ENCODE measurements at regions not wholly inside any gene's neighbourhood (a gene's known extent, or its start where the extent isn't known, plus 50 kb on each side); places are given as distances from the start of the nearest gene placed in this dataset.

GRCh38 chrX:4935401-4935800 is 1222.0 kb upstream of the PRKX start:
- TF ChIP-seq EZH2 (IDR thresholded peaks at IDR 0.05; ENCODE audit: low read length, unreplicated experiment) (no peak), CTCF (conservative IDR thresholded peaks at IDR 0.05; ENCODE audit: low read depth, low read length) (no peak), EZH2phosphoT487 (IDR thresholded peaks at IDR 0.05; ENCODE audit: borderline replicate concordance, low read length) (no peak)

GRCh38 chrX:4932790-4933189 is 1219.3 kb upstream of the PRKX start:
- H2AFZ ChIP-seq (ENCODE audit: low read length) = 0 out of 2 replicates have a peak overlapping the region, but pooled peaks have one; percentile 25
- H3K79me2 ChIP-seq (ENCODE audit: low read length) = no peaks in the 10 kb centered on the region
- peak overlapping the region; percentile 72 for H3K4me2 ChIP-seq (ENCODE audit: low read length)
- no TSS peak for BruUV-seq (replicated peaks)
- H3F3A ChIP-seq (ENCODE audit: low read length, unreplicated experiment) = no peaks in the 10 kb centered on the region
- H3K27ac ChIP-seq (ENCODE audit: low read length) = peak overlapping the region; percentile 70
- TF ChIP-seq CTCF (conservative IDR thresholded peaks at IDR 0.05; ENCODE audit: low read depth, low read length) = no peak
- no peak for TF ChIP-seq EZH2phosphoT487 (IDR thresholded peaks at IDR 0.05; ENCODE audit: borderline replicate concordance, low read length)
- TF ChIP-seq EZH2 (IDR thresholded peaks at IDR 0.05; ENCODE audit: low read length, unreplicated experiment) = no peak
- peaks cover 33% of the 10 kb centered on the region for H3K4me1 ChIP-seq (ENCODE audit: insufficient read depth, low read length)
- no peak overlapping the region for H3K4me3 ChIP-seq (ENCODE audit: low read length)
- no peaks in the 10 kb centered on the region for H4K20me1 ChIP-seq (ENCODE audit: low read length)
- H3K27me3 ChIP-seq (ENCODE audit: low read length) = no peaks in the 10 kb centered on the region
- CTCF ChIA-PET = no interaction called here
- ATAC-seq (peak; percentile 82), DNase-seq (peak; percentile 79)
- H3K9me2 ChIP-seq (replicated peaks; ENCODE audit: low read length) = no peaks in the 10 kb centered on the region
- no peaks in the 10 kb centered on the region for H3K9me3 ChIP-seq (ENCODE audit: low read length)
- no peaks in the 10 kb centered on the region for H3K36me3 ChIP-seq (ENCODE audit: low read depth, low read length)
- intact Hi-C loops (cut with micrococcal nuclease) = no loop called here
- POLR2A ChIA-PET (ENCODE audit: unreplicated experiment) = no interaction called here
- H3K9ac ChIP-seq (ENCODE audit: low read length) = no peak overlapping the region

More at GRCh38 chrX:4935401-4935800, 1222.0 kb upstream of the PRKX start:
- intact Hi-C loops (cut with micrococcal nuclease) = loop anchor here (2.0 to 5.0 kb wide), 2 partner anchors 58 to 275 kb away; no protein-coding TSS in a partner anchor
- H3K27me3 ChIP-seq (ENCODE audit: low read length) = no peaks in the 10 kb centered on the region
- H4K20me1 ChIP-seq (ENCODE audit: low read length) = no peaks in the 10 kb centered on the region
- H2AFZ ChIP-seq (ENCODE audit: low read length) = no peak overlapping the region
- no peak; the same call in 1 of the 2 replicates for ATAC-seq
- no peak overlapping the region for H3K4me3 ChIP-seq (ENCODE audit: low read length)
- CTCF ChIA-PET = no interaction called here
- peak overlapping the region; percentile 11; the same call in 1 of the 2 replicates for H3K4me2 ChIP-seq (ENCODE audit: low read length)
- no peaks in the 10 kb centered on the region for H3K9me3 ChIP-seq (ENCODE audit: low read length)
- H3K27ac ChIP-seq (ENCODE audit: low read length) = 0 out of 2 replicates have a peak overlapping the region, but pooled peaks have one; percentile 4
- no peak overlapping the region for H3K9ac ChIP-seq (ENCODE audit: low read length)
- peaks cover 33% of the 10 kb centered on the region for H3K4me1 ChIP-seq (ENCODE audit: insufficient read depth, low read length)
- POLR2A ChIA-PET (ENCODE audit: unreplicated experiment) = no interaction called here
- H3K36me3 ChIP-seq (ENCODE audit: low read depth, low read length) = no peaks in the 10 kb centered on the region
- H3K9me2 ChIP-seq (replicated peaks; ENCODE audit: low read length) = no peaks in the 10 kb centered on the region
- peak; percentile 28 for DNase-seq
- BruUV-seq (replicated peaks) = no TSS peak
- H3K79me2 ChIP-seq (ENCODE audit: low read length) = no peaks in the 10 kb centered on the region
- H3F3A ChIP-seq (ENCODE audit: low read length, unreplicated experiment) = no peaks in the 10 kb centered on the region

GRCh38 chrX:4930426-4930825 is 1217.0 kb upstream of the PRKX start:
- H3K9me3 ChIP-seq (ENCODE audit: low read length) = no peaks in the 10 kb centered on the region
- no peak for TF ChIP-seq CTCF (conservative IDR thresholded peaks at IDR 0.05; ENCODE audit: low read depth, low read length)
- no peak for TF ChIP-seq EZH2phosphoT487 (IDR thresholded peaks at IDR 0.05; ENCODE audit: borderline replicate concordance, low read length)
- no peak for TF ChIP-seq EZH2 (IDR thresholded peaks at IDR 0.05; ENCODE audit: low read length, unreplicated experiment)
- ChIA-PET POLR2A (ENCODE audit: unreplicated experiment) (interaction anchor here (0.6 kb wide), 1 partner anchor 78 kb away, joined by 4 read pairs; no protein-coding TSS in a partner anchor), CTCF (no interaction called here)
- H3K4me1 ChIP-seq (ENCODE audit: insufficient read depth, low read length) = peaks cover 26% of the 10 kb centered on the region
- H4K20me1 ChIP-seq (ENCODE audit: low read length) = no peaks in the 10 kb centered on the region
- no peaks in the 10 kb centered on the region for H3K36me3 ChIP-seq (ENCODE audit: low read depth, low read length)
- H3K4me2 ChIP-seq (ENCODE audit: low read length) = no peak overlapping the region
- H3K27ac ChIP-seq (ENCODE audit: low read length) = no peak overlapping the region
- no peak overlapping the region for H2AFZ ChIP-seq (ENCODE audit: low read length)
- H3K27me3 ChIP-seq (ENCODE audit: low read length) = no peaks in the 10 kb centered on the region
- H3K9me2 ChIP-seq (replicated peaks; ENCODE audit: low read length) = no peaks in the 10 kb centered on the region
- DNase-seq (peak; percentile 25), ATAC-seq (no peak)
- no peaks in the 10 kb centered on the region for H3K79me2 ChIP-seq (ENCODE audit: low read length)
- no TSS peak for BruUV-seq (replicated peaks)
- no peaks in the 10 kb centered on the region for H3F3A ChIP-seq (ENCODE audit: low read length, unreplicated experiment)
- H3K4me3 ChIP-seq (ENCODE audit: low read length) = no peak overlapping the region
- intact Hi-C loops (cut with micrococcal nuclease) = no loop called here
- no peak overlapping the region for H3K9ac ChIP-seq (ENCODE audit: low read length)
